NCI-H2196 treated with DMSO at 0.1 percent for 48 hours (cell line): ENCODE measurements at regions not wholly inside any gene's neighbourhood (a gene's known extent, or its start where the extent isn't known, plus 50 kb on each side); places are given as distances from the start of the nearest gene placed in this dataset.

Source experiments
- DNase-seq: peaks from one replicate; lab custom pipeline; 2025; ENCODE audit not compliant: unreplicated experiment; lab: John Stamatoyannopoulos, UW

GRCh38 chr2:217660423-217660822 lies 342.4 kb downstream of the TNS1 start:
- no peak for DNase-seq

GRCh38 chr2:217658806-217659205 lies 344.0 kb downstream of the TNS1 start:
- no peak for DNase-seq

- DNase-seq = no peak
These were observed 345.5 kb downstream of the TNS1 start for GRCh38 chr2:217657252-217657651.

GRCh38 chr2:217656316-217656715 lies 346.5 kb downstream of the TNS1 start:
- no peak for DNase-seq

GRCh38 chr2:217655651-217656050 lies 347.1 kb downstream of the TNS1 start:
- DNase-seq = no peak

GRCh38 chr2:217654168-217654567 lies 348.6 kb downstream of the TNS1 start:
- DNase-seq = no peak

- no peak for DNase-seq
These were observed 349.8 kb downstream of the TNS1 start for GRCh38 chr2:217652761-217653639.

- DNase-seq = peak; percentile 17
These were observed 352.0 kb downstream of the TNS1 start for GRCh38 chr2:217650716-217651360.

GRCh38 chr2:217650229-217650628 lies 352.6 kb downstream of the TNS1 start:
- no peak for DNase-seq

GRCh38 chr2:217647925-217648324 lies 354.9 kb downstream of the TNS1 start:
- DNase-seq = no peak

- DNase-seq = no peak
These were observed 355.6 kb downstream of the TNS1 start for GRCh38 chr2:217647226-217647625.

GRCh38 chr2:217645896-217646295 lies 356.9 kb downstream of the TNS1 start:
- no peak for DNase-seq

GRCh38 chr2:217643789-217644301 lies 358.9 kb downstream of the TNS1 start:
- DNase-seq = no peak

GRCh38 chr2:217642944-217643343 lies 359.9 kb downstream of the TNS1 start:
- DNase-seq = no peak

GRCh38 chr2:217641960-217642359 lies 360.8 kb downstream of the TNS1 start:
- no peak for DNase-seq

GRCh38 chr2:217639481-217639880 lies 363.3 kb downstream of the TNS1 start:
- DNase-seq = no peak

- no peak for DNase-seq
These were observed 364.3 kb downstream of the TNS1 start for GRCh38 chr2:217638533-217638932.

- no peak for DNase-seq
These were observed 364.8 kb downstream of the TNS1 start for GRCh38 chr2:217638031-217638430.

- DNase-seq = no peak
These were observed 365.7 kb downstream of the TNS1 start for GRCh38 chr2:217636991-217637561.

- DNase-seq = no peak
These were observed 366.2 kb downstream of the TNS1 start for GRCh38 chr2:217636578-217636977.

GRCh38 chr2:217634871-217635270 lies 367.9 kb downstream of the TNS1 start:
- no peak for DNase-seq

- no peak for DNase-seq
These were observed 370.8 kb downstream of the TNS1 start for GRCh38 chr2:217632043-217632442.
